ENCODE measurements at regions not wholly inside any gene's neighbourhood (a gene's known extent, or its start where the extent isn't known, plus 50 kb on each side); places are given as distances from the start of the nearest gene placed in this dataset.
"Not testable (repeated sequence)": the region's sequence is repeated elsewhere in the genome, so short reads cannot be mapped to it uniquely, and the experiment has no call there.

- DNase-seq (ENCODE audit: low read depth), result no peak
These were observed 72.5 kb downstream of the FAM50B start for GRCh38 chr6:3921663-3922062.

GRCh38 chr6:3922619-3923018 lies 73.4 kb downstream of the FAM50B start:
- not testable (repeated sequence) for DNase-seq (ENCODE audit: low read depth)

DNA sequence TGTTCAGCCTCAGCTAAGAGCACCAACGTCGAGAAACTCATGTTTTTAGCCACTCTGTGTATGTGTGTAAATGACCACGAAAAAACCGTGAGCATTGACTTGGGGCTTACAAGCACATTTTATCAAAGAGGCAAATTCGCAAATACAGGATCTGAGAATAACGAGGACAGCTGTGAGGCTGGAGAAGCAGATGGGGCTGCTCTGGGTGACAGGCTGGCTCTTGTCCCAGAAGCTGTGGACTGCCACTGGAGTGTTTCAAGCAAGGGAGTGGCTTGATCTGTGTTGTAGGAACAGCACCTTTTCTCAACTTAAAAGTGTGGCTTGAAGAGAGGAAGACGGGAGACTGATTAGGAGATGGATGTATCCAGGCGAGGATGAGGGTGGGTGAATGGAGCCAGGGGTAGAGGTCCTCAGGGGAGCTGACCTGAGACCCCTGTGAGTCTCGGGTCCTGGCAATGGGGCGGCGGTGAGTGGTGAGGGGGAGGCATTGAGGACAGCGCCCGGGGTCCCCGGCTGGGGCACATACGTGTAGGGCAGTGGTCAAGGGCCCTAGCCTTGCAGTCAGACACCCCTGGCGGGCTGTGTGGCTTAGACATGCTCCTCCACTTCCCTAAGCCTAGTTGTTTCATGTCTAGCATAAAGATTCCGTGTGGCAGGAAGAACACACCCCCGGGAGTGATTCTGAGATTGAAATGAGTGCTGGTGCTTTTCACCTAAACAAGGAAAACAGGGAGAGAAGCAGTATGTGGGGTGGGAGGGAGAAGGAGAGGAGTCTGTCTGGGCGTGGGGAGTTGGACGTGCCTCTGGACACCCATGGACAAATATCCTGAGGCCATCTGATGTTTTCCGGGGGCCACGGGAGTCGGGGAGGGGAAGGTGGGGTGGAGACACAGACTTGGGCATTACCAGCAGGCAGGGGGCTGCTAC lies 76.3 kb downstream of the FAM50B start:
- not testable (repeated sequence) for DNase-seq (ENCODE audit: low read depth)

DNA sequence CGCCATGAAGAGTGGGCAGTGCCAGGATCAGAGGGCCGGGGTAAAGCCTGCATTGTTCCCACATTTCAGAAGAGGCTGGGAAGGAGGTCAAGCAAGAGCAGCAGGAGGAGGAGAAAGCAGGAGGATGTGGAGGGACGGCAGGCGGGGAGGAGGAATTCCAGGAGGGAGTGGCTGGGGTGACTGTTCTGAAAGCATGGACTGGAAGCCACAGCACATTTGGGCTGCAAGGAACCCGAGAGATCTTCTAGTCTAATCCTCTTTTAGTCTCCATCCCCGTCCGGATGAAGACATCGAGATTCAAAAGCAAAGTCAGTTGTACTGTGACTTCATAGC lies 76.9 kb downstream of the FAM50B start:
- no peak for DNase-seq (ENCODE audit: low read depth)

DNA sequence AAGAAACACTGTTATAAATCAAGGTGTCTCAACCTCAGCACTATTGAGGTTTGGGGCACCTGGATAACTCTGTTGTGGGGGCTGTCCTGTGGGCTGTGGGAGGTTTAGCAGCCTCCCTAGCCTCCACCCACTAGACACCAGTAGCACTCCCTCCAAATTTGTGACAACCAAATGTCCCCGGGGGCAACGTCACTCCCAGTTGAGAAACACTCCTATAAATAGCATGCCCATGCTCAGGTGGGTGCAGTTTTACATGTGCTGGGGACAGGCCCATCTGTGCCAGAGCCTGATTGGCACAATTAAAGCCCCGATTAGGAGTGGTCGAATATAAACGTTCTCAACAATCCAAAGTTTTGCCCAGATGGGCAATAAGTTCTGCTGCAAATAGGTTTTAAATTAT lies 78.9 kb downstream of the FAM50B start:
- DNase-seq (ENCODE audit: low read depth), result no peak

- no peak for DNase-seq (ENCODE audit: low read depth)
These were observed 80.2 kb downstream of the FAM50B start for GRCh38 chr6:3929281-3929798.

GRCh38 chr6:3937438-3937837 lies 88.3 kb downstream of the FAM50B start:
- no peak for DNase-seq (ENCODE audit: low read depth)

GRCh38 chr6:3938715-3939367 lies 89.7 kb downstream of the FAM50B start:
- no peak for DNase-seq (ENCODE audit: low read depth)

DNA sequence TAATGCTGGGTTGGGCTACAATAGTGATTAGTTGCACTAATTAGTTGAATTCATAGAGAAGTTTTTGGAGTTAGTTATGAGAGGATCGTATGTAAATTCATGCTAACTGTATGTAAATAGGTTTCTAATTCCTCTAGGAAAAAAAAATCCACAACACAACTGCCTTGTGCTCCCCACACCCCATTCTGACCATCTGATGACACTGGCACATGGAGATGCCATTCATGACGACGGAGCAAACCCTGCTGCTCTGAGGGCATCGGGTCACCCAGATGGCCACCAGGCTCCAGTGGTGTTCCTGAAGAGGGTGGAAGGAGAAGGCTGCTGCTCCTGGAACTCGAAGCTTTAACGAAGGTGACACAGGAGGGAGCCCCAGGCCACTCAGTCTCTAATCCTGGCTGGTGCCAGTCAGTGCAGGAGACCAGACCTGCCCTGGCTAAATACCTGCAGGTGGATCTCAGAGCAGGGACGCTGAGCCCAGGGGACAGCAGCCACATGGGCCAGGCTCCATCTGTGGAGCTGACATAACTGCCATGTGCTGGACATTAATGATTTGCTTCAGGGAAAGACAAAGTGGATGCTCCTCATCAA lies 90.3 kb downstream of the FAM50B start:
- DNase-seq (ENCODE audit: low read depth), result no peak

DNA sequence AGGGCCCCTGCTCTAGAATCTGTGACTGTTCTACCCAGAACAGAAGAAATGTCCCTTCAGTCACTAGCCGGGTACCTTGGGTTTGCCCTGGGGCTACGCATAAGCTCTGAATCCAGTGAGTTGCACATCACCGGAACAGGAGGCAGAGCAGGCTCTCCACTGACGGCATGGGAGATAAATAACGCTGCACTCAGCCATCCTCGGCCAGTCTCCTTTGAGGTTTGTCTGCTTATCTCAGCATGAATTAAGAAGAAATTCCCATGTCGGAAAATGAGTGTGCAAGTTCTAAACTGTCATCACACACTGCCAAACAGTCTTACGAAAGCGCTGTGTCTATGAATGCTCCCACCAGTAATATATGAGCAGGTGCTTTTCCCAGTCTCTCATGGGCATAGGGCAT lies 90.8 kb downstream of the FAM50B start:
- DNase-seq (ENCODE audit: low read depth), result no peak

DNA sequence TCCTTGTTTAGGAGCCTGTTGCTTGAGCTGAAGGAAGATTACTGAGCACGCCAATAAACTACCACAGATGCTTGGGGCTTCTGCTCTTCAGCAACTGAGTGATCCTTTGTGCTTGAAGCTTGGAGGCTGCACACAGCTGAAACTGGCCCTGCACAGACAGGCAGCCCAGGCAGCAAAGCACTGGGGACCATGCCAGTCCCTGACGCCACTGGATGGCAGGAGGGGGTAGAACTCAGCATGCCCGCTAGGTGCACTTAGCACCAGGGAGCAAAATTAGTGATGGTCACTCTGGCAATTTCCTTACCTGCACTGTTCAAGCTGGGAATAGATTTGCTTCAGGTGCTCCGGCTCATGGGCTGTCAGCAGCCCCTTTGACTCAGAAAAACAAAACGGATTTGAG lies 91.5 kb downstream of the FAM50B start:
- no peak for DNase-seq (ENCODE audit: low read depth)

GRCh38 chr6:3943331-3943765 lies 94.2 kb downstream of the FAM50B start:
- DNase-seq (ENCODE audit: low read depth), result no peak

GRCh38 chr6:3944246-3944645 lies 95.1 kb downstream of the FAM50B start:
- no peak for DNase-seq (ENCODE audit: low read depth)

DNA sequence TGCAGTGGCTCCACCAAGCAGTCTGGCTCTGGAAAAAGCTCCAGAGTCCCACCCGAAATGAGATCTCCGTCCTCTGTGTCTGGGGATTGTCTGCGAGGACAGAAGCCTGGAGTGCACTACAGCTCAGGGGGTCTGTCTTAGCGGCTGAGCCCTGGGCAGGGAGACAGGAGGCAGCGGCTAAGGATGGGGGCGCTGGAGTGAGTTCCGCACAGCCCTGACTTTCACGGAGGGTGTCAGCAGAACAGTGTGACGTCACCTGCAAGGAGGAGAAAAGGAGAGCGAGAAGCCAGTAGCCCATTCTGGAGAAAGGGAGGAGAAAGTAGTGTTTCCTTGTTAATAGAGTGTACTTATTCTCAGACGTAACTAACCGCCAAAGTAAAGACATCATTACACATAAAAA lies 97.6 kb downstream of the FAM50B start:
- no peak for DNase-seq (ENCODE audit: low read depth)

- no peak for DNase-seq (ENCODE audit: low read depth)
These were observed 99.7 kb downstream of the FAM50B start for GRCh38 chr6:3948866-3949265.

DNA sequence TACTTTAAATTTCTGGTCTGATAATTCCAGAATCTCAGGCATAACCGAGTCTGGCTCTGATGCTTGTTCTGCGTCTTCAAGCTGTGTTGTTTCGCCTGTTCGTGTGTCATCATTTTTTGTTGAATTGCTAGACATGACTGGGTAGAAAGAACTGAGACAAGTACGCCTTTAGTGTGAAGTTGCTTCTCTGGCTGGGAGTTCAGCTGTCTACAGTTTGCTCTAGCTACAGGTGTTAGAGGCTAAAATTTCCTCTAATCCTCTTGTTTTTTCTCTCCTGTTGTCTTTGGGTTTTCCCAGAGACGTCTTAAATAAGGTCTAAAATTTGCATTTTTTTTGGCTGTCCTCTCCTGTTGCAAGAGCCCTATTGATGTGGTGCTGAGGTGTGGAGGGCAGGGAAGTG lies 100.3 kb downstream of the FAM50B start:
- no peak for DNase-seq (ENCODE audit: low read depth)

DNA sequence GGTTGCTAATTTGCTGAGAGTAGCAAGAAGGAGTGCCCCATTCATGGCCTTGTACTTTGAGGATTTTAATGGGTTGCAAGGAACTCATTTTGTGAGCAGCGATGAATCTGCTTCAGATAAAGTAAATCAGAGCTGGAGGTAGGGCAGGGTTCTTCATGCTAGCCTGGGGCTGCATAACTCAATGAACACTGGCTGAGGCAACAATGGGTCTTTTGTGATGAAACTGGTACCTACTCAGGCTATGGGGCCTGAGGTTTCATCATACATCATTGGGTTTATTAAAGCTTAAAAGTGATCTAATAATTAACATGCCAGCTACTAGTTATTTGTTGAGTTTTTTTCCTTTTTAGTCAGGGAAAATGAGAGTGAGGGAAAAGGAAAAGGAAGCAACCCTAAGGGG lies 106.9 kb downstream of the FAM50B start:
- no peak for DNase-seq (ENCODE audit: low read depth)

GRCh38 chr6:3957321-3957720 lies 108.1 kb downstream of the FAM50B start:
- DNase-seq (ENCODE audit: low read depth), result no peak

DNA sequence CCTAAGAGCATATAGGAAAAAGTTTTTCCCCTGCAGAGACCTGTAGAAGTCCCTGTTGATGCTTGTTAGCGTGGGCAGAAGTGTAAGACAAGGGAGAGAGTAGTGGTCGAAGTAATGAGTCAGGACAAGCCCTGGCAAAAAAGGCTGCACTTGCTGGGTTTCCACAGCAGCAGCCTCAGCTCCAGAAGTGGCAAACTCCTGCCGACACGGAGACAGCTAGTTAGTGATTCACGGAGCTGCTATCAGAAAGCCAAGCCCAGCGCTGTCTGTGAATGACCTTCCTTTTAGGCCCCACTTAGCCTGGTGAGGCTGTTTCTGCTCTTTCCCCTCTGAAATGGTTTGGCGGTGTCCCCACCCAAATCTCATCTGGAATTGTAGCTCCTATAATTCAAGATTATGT lies 109.1 kb downstream of the FAM50B start:
- no peak for DNase-seq (ENCODE audit: low read depth)

GRCh38 chr6:3959385-3959784 lies 110.2 kb downstream of the FAM50B start:
- DNase-seq (ENCODE audit: low read depth), result no peak

DNA sequence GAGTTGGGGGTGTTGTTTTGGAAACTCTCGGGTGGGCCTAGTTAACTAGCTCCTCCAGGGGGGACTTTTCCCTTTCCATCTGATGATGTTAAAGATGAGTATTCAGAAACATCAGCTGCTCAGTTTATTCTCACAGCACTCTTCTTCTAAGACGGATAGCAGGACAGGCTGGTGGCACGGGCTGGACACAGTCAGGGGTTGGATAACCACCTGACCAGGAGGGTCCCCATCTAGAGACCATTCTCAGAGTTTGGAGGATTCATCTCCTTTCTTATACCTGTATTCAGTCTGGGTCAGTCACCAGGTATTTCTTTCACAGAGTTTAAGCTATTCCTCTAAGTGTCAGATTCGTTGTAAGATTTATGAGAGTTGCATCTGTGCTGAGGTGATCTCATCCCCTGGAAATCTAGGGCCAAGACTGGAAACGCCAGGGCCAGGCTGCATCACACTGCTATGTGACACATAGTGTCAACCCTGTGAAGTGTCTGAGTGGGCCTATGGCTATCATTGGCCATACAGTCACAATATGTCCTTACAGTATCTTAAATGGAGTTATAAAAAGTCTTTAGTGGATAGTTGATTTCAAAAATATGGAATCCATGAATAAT lies 111.7 kb downstream of the FAM50B start:
- DNase-seq (ENCODE audit: low read depth), result no peak

GRCh38 chr6:3961581-3962215 lies 112.5 kb downstream of the FAM50B start:
- DNase-seq (ENCODE audit: low read depth), result no peak
